GM21526 (cell line): ENCODE measurements at regions not wholly inside any gene's neighbourhood (a gene's known extent, or its start where the extent isn't known, plus 50 kb on each side); places are given as distances from the start of the nearest gene placed in this dataset.

Source experiments
- ATAC-seq: cut with Tn5 transposase; IDR thresholded peaks from one replicate; pipeline ENCODE4 v1.9.1; 2021; ENCODE audit warnings: moderate library complexity; ENCODE audit not compliant: unreplicated experiment, low FRiP score

DNA sequence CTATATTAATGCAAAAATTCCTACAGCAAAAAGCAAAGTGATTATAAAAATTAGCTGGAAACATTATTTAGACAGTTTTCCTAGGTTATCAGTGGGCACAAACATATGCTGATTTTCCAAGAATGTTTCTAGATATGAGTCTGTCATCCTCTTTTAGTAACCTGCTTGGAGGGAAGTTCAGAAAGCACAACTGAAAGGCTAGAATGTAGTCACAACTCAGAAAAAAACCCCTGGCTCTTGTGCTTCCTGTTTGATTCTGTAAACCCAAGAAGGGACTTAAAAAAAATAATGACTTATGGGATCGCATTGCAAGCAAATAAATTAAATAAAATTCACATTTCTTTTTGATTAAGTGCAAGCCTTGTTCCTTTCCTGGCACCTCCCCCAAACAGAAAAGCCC lies 708.4 kb upstream of the EPHA7 start:
- no peak for ATAC-seq

GRCh38 chr6:94124333-94124732 lies 705.0 kb upstream of the EPHA7 start:
- ATAC-seq = no peak

GRCh38 chr6:94121094-94121493 lies 701.7 kb upstream of the EPHA7 start:
- ATAC-seq = no peak

DNA sequence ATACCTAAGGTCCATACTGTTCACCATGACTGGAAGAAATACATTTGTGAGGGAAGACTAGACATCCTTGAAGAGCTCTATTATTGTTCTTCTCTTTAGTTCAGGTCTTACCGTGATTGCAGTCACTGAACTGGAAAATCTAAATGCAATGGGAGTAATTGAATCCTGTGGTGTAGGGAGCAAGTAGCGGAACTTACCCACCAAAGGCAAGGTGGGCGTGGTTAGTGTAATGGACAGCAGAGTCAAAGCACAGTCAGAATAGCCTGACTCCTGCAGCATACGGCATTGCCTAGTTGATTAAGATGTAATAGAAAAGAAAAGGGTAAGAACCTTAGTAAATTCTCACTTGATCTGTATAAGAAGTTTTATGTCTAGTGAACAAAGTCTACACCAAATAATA lies 679.7 kb upstream of the EPHA7 start:
- ATAC-seq = no peak

DNA sequence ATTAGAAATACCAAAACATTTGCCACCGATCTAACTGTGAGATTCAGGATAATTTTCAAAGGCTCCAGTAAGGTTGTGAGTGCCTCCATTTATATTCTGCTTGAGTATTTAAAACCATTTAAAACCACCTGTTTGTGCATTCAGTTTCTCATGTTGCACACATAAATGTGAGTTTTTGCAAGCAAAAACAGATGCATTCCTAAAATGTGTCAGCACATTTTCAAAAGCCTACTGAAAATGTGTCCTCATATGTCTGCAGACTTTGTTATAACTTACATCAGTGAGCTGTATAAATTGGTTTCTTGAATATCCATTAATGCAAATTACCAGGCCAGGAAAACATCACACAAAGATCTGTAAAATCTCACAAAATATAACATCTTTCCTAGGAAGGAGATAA lies 676.6 kb upstream of the EPHA7 start:
- ATAC-seq = no peak

- no peak for ATAC-seq
Observed at GRCh38 chr6:94089941-94090340, 670.6 kb upstream of the EPHA7 start.

DNA sequence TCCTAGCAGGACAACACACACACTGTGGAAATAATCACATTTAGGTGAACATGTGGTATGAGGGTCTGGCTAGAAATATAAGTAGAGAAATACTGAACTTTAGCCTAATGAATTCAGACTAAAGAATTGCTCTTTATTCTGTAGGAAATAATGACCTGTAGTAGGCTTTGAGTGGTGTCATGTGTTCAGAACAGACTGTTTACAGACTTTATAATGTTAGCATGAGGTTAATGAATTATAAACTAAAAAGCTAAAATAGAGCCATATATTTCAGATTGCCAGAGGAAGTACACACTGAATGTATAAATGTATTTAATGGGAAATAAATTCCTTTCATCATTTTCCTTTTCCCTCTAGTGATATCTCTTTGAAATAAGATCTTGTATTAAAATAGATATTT lies 669.5 kb upstream of the EPHA7 start:
- ATAC-seq = no peak

- ATAC-seq = no peak
Observed at GRCh38 chr6:94074764-94075163, 655.4 kb upstream of the EPHA7 start.

DNA sequence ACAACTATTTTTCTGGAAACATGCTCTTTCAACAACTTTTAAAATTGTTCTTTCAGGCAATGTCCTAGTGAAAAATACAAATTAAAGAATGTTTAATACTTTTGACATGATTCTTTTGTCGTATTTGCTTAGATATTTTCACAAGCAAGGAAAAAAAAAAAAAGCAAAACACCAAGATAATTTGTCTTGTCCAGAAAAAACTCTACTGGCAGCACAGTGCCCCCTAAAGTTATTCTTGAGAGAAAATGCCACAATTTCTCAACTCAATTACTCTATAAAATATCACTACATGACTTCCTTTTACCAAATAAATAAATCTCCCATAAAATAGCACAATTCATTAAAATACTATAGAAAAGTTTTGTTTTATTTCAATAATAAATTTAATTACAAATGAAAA lies 652.5 kb upstream of the EPHA7 start:
- no peak for ATAC-seq

- no peak for ATAC-seq
Observed at GRCh38 chr6:94065707-94066337, 646.5 kb upstream of the EPHA7 start.

DNA sequence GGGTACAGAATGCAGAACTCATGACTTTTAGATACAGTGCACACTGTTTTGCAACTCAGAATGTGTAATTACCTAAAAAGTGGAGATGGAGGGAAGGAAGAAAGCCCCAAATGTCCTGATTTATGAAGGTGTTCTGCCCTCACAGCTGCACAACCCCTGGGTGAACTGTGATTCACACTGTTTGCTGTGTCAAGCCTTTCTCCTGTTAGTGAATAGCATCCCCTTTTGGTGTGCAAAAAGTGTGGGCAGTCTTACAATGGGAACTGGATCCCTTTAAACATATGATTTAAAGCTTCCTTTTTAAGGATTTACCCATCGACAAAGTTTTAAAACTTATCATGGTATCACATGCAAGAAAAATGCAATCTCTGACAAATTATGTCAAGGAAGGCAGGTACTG lies 633.4 kb upstream of the EPHA7 start:
- ATAC-seq = no peak

DNA sequence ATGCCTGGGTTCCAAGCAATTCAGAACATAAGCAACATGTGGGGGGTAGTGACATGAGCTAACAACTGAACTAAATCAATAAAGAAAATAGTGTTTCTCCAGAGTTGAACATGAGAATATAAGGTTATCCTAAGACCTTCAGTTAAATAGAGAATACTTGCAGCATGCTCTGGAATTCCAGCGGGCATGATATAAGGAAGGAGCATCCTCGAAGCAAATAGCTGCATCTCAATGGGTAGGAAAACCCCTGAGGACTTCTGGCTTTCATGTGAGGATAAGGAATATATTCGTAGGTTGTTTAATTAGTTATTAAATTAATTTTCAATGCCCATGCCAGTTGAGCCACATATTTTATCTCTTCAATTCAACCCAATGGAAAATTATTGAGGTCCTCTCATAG lies 631.2 kb upstream of the EPHA7 start:
- no peak for ATAC-seq

- ATAC-seq = no peak
Observed at GRCh38 chr6:94049001-94049400, 629.6 kb upstream of the EPHA7 start.

- no peak for ATAC-seq
Observed at GRCh38 chr6:94045099-94045829, 625.9 kb upstream of the EPHA7 start.

DNA sequence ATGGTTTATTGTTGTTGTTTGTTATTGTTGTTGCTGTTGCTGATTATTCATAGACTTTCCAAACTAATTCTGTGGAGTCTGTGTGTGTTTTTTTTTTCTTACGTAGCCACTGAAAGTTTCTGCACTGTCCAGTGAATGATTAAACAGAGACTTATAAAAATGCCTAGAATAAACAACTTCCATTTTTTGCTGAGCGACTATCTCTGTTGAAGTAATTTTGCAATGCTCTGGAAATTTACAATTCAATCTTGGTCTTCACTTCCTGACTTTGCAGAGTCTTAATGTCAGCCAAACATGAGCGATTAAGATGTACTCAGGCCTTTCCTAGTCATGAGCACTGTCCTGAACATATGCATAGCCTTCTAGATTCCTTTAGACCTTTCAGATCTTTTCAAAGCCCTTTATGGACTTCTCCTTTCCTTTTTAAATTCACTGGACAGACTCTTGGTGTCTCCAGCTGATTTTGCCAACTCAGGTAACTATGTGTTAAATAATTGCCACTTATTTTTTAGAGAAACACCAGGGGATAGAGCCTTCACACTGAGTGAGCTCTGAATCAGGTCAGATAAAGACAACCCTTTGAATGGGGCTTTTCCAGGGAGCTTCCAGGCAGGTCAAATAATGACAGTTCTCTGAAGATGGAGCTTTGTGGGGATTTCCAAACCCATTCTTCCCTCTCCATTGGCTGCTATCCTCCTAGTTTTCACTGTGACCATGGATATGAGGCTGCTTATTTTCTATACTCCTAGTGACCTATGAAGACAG lies 622.8 kb upstream of the EPHA7 start:
- ATAC-seq = no peak

DNA sequence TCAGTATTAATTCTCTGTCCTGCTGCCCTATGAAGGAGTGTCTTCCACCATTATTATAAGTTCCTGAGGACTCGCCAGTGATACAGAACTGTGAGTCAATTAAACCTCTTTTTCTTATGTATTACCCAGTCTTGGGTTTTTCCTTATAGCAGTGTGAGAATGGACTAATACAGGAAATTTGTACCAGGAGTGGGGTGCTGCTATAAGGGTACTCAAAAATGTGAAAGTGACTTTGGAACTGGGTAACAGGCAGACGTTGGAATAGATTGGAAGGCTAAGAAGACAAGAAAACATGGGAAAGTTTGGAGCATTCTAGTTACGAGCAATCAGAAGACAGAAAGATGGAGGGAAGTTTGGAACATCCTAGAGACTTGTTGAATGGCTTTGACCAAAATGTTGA lies 616.7 kb upstream of the EPHA7 start:
- no peak for ATAC-seq

GRCh38 chr6:94027374-94027773 lies 608.0 kb upstream of the EPHA7 start:
- ATAC-seq = no peak

DNA sequence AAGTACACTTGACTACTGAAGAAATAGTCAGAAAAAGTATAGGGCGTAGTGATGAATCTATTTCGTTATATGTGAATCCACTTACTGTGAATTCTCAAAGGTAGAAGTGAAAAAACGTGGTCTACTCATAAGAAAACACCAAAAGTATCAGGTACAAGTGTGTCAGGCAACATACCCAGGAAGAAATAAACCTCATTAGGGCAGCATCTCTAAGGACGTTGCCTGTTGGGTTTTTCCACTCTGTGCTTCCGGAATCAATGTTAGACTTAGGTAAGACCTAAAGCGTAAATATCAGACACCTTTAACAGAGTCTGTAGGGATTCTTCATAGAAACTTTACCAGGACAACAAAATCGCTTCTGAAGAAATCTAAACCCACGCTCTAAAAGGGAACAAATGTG lies 607.2 kb upstream of the EPHA7 start:
- no peak for ATAC-seq

GRCh38 chr6:94005835-94006234 lies 586.5 kb upstream of the EPHA7 start:
- no peak for ATAC-seq

- no peak for ATAC-seq
Observed at GRCh38 chr6:93992976-93993375, 573.6 kb upstream of the EPHA7 start.

DNA sequence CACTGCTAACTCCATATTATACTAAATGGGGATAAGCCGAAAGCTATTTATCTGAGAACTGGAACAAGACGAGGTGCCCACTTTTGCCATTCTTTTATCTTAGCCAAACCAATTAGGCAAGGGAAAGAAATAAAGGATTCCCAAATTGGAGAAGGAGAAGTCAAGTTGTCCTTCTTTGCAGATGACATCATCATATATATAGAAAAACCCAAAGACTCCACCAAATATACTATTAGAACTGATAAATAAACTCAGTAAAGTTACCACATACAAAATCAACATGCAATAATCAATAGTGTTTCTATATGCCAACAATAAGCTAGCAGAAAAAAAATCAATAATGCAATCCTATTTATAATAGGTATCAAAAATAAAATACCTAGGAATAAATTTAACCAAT lies 570.3 kb upstream of the EPHA7 start:
- ATAC-seq = no peak

DNA sequence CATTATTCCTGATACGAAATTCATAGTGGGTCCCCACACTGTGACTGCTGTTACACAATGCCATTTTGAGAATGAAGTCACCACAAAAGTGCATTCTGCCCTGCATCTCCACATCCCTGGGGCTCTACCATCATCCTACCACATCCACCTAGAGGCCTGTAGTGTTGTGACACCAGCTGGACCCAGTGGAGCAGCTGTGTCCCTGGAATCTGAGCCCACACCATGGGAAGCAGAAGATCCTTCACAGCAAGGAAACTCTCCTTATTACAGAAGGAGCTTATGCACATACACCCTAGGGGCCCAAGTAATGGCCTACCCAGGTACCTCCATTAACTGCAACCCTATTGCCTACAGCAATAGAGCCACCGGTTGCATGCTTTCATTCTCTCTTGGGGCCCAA lies 566.6 kb upstream of the EPHA7 start:
- no peak for ATAC-seq
